Body of pancreas (tissue), 4 donors: ENCODE measurements at regions not wholly inside any gene's neighbourhood (a gene's known extent, or its start where the extent isn't known, plus 50 kb on each side); places are given as distances from the start of the nearest gene placed in this dataset.

Source experiments
- CTCF ChIP-seq, 7 experiments: fragments of 450-650 bp in 4 of 7; fragments of 200-600 bp in 3 of 7; sonication (generic) in 3 of 7; IDR thresholded peaks; one replicate each; pipeline ENCODE4 v1.5.1; 2016 to 2019; ENCODE audit warnings: antibody characterized with exemption in 7 of 7
- POLR2A ChIP-seq, 3 donors: fragments of 450-650 bp; IDR thresholded peaks; one replicate each; pipeline ENCODE4 v1.6.1; 2016; ENCODE audit warnings: antibody characterized with exemption in 3 of 3, mild to moderate bottlenecking in 2 of 3

- TF ChIP-seq CTCF (IDR thresholded peaks at IDR 0.05) = no peak
- TF ChIP-seq POLR2A (IDR thresholded peaks at IDR 0.05) = no peak
Measured at GRCh38 chr14:28589792-28590191, 176.8 kb upstream of the FOXG1 start.
